B cell (primary cell): ENCODE measurements at regions not wholly inside any gene's neighbourhood (a gene's known extent, or its start where the extent isn't known, plus 50 kb on each side); places are given as distances from the start of the nearest gene placed in this dataset.

Source experiments
- ATAC-seq: fragments of 200-7000 bp; cut with Tn5 transposase; one replicate; pipeline ENCODE4 v1.10.0; 2021; ENCODE audit warnings: low read depth, mild to moderate bottlenecking, moderate number of reproducible peaks, moderate library complexity
- CTCF ChIA-PET: fragments of 350-600 bp; sonication (Branson Sonifier 250); formaldehyde crosslinking; loops from one replicate; lab custom pipeline; 2021; ENCODE audit warnings: antibody characterized with exemption, inconsistent platforms; lab: Charles Lee
- POLR2A ChIA-PET: fragments of 350-600 bp; sonication (Branson Sonifier 250); formaldehyde crosslinking; loops from one replicate; lab custom pipeline; 2021; ENCODE audit warnings: antibody characterized with exemption; lab: Charles Lee
- DNase-seq: peaks from one replicate; pipeline ENCODE4 v3.0.0; 2013
- H2AFZ ChIP-seq: 2 replicates; pipeline ENCODE4 v1.6.1; 2012; ENCODE audit warnings: mild to moderate bottlenecking, low read depth, low read length; ENCODE audit not compliant: insufficient read depth, poor library complexity, severe bottlenecking
- H3K27ac ChIP-seq, 2 donors: 1 replicate in 1 of 2; 2 replicates in 1 of 2; pipeline ENCODE4 v1.5.1; 2012 to 2013; ENCODE audit warnings: low read length in 2 of 2, mild to moderate bottlenecking in 2 of 2, moderate library complexity in 1 of 2
- H3K27me3 ChIP-seq, 4 experiments: fragments of 200-600 bp in 1 of 4; sonication (generic) in 1 of 4; replicated peaks in 1 of 4; 1 replicate in 2 of 4; 2 replicates in 2 of 4; pipeline versions ENCODE4 v1.6.1 to v1.7.0; 2013 to 2016; ENCODE audit warnings: low read length in 3 of 4, mild to moderate bottlenecking in 2 of 4, mixed read lengths in 1 of 4, moderate library complexity in 1 of 4; ENCODE audit not compliant: insufficient read depth in 4 of 4, control insufficient read depth in 3 of 4; ENCODE audit errors: control extremely low read depth in 1 of 4
- H3K36me3 ChIP-seq, 2 experiments: replicated peaks in 1 of 2; 1 replicate in 1 of 2; 2 replicates in 1 of 2; pipeline versions ENCODE4 v1.6.1 to v1.7.1; 2013; ENCODE audit warnings: low read length in 1 of 2; ENCODE audit not compliant: insufficient read depth in 2 of 2, control insufficient read depth in 1 of 2; ENCODE audit errors: control extremely low read depth in 1 of 2, extremely low read depth in 1 of 2
- H3K4me1 ChIP-seq, 2 donors: fragments of 200-600 bp in 1 of 2; sonication (generic) in 1 of 2; 1 replicate in 1 of 2; 2 replicates in 1 of 2; pipeline versions ENCODE4 v1.5.1 to v1.6.1; 2013 to 2017; ENCODE audit warnings: low read length in 2 of 2; ENCODE audit not compliant: control insufficient read depth in 2 of 2, insufficient read depth in 2 of 2
- H3K4me2 ChIP-seq: replicated peaks from 2 replicates; pipeline ENCODE3; 2012; ENCODE audit warnings: mild to moderate bottlenecking, low read depth, low read length; ENCODE audit not compliant: poor library complexity, severe bottlenecking
- H3K4me3 ChIP-seq, 5 experiments: fragments of 200-600 bp in 1 of 5; sonication (generic) in 1 of 5; 1 replicate in 3 of 5; 2 replicates in 2 of 5; pipeline versions ENCODE4 v1.5.1 to v1.7.0; 2011 to 2016; ENCODE audit warnings: low read length in 4 of 5, mild to moderate bottlenecking in 4 of 5, low read depth in 2 of 5, control low read depth in 1 of 5, moderate library complexity in 1 of 5; ENCODE audit not compliant: insufficient read depth in 1 of 5; ENCODE audit errors: control extremely low read depth in 1 of 5, extremely low read depth in 1 of 5
- H3K79me2 ChIP-seq: fragments of 200-600 bp; sonication (generic); one replicate; pipeline ENCODE4 v1.6.0; 2016; ENCODE audit warnings: low read length; ENCODE audit not compliant: control insufficient read depth, insufficient read depth
- H3K9ac ChIP-seq: fragments of 200-600 bp; sonication (generic); 2 replicates; pipeline ENCODE4 v1.6.1; 2017; ENCODE audit warnings: mild to moderate bottlenecking, low read length, moderate library complexity
- H3K9me3 ChIP-seq, 3 donors: one replicate each; pipeline versions ENCODE4 v1.6.1 to v1.7.1; 2013; ENCODE audit warnings: low read length in 2 of 3; ENCODE audit not compliant: control insufficient read depth in 2 of 3, insufficient read depth in 1 of 3; ENCODE audit errors: control extremely low read depth in 1 of 3
- H4K20me1 ChIP-seq: 2 replicates; pipeline ENCODE4 v1.6.0; 2012; ENCODE audit warnings: mild to moderate bottlenecking, low read length; ENCODE audit not compliant: insufficient read depth, control insufficient read depth, poor library complexity, severe bottlenecking
- H3K27ac Mint-ChIP-seq: one replicate; pipeline ENCODE4 v1.8.0; 2021; ENCODE audit warnings: mixed read lengths
- H3K27me3 Mint-ChIP-seq: one replicate; pipeline ENCODE4 v1.8.0; 2021; ENCODE audit warnings: mixed read lengths
- H3K4me1 Mint-ChIP-seq: one replicate; pipeline ENCODE4 v1.8.0; 2021; ENCODE audit warnings: mixed read lengths
- H3K4me3 Mint-ChIP-seq: one replicate; pipeline ENCODE4 v1.8.0; 2021; ENCODE audit warnings: mixed read lengths
- H3K9me3 Mint-ChIP-seq: one replicate; pipeline ENCODE4 v1.8.0; 2022; ENCODE audit warnings: mixed read lengths; ENCODE audit not compliant: insufficient read depth
- EZH2 ChIP-seq: IDR thresholded peaks from 2 replicates; pipeline ENCODE4 v1.6.1; 2012; ENCODE audit warnings: borderline replicate concordance, low read depth, mild to moderate bottlenecking, moderate library complexity, low read length; ENCODE audit not compliant: insufficient read depth, poor library complexity, severe bottlenecking
- WGBS: methylation state at CpG from one replicate; pipeline ENCODE4 v1.1.5; 2013; ENCODE audit warnings: missing lambda C conversion rate; ENCODE audit not compliant: insufficient coverage; 5-methylcytosine and 5-hydroxymethylcytosine counted together
- intact Hi-C: fragments of 100-400 bp; cut with micrococcal nuclease; formaldehyde crosslinking; loops from one replicate; pipeline ENCODE4 v1.10.0; 2022
- TF ChIP-seq, protein P1 (sequence below): fragments of 200-600 bp; IDR thresholded peaks from one replicate; pipeline ENCODE4 v1.8.0; 2022; ENCODE audit warnings: antibody characterized with exemption, mild to moderate bottlenecking

- no peak overlapping the region for H2AFZ ChIP-seq
- H3K79me2 ChIP-seq: no peaks in the 10 kb centered on the region
- H3K9ac ChIP-seq: no peak overlapping the region
- peaks cover 0 to 11% (median 0%) of the 10 kb centered on the region in 3 donors for H3K9me3 ChIP-seq
- Mint-ChIP-seq H3K4me1 (no peaks in the 10 kb centered on the region), H3K27ac (no peak overlapping the region), H3K4me3 (no peak overlapping the region), H3K9me3 (peaks cover 5% of the 10 kb centered on the region), H3K27me3 (no peaks in the 10 kb centered on the region)
- DNase-seq (no peak), ATAC-seq (no peak)
- intact Hi-C loops: no loop called here
- ChIA-PET POLR2A (no interaction called here), CTCF (no interaction called here)
- no peaks in the 10 kb centered on the region for H3K4me1 ChIP-seq
- TF ChIP-seq EZH2: no peak
- TF ChIP-seq, protein P1, sequence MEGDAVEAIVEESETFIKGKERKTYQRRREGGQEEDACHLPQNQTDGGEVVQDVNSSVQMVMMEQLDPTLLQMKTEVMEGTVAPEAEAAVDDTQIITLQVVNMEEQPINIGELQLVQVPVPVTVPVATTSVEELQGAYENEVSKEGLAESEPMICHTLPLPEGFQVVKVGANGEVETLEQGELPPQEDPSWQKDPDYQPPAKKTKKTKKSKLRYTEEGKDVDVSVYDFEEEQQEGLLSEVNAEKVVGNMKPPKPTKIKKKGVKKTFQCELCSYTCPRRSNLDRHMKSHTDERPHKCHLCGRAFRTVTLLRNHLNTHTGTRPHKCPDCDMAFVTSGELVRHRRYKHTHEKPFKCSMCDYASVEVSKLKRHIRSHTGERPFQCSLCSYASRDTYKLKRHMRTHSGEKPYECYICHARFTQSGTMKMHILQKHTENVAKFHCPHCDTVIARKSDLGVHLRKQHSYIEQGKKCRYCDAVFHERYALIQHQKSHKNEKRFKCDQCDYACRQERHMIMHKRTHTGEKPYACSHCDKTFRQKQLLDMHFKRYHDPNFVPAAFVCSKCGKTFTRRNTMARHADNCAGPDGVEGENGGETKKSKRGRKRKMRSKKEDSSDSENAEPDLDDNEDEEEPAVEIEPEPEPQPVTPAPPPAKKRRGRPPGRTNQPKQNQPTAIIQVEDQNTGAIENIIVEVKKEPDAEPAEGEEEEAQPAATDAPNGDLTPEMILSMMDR: no peak
- no CpG with 5 or more reads among the region's 2 CpGs for WGBS
- no peak overlapping the region for H3K4me3 ChIP-seq
- H3K27ac ChIP-seq: no peak overlapping the region
- H3K36me3 ChIP-seq: no peaks in the 10 kb centered on the region
- H3K4me2 ChIP-seq: no peak overlapping the region
- H4K20me1 ChIP-seq: no peaks in the 10 kb centered on the region
- no peaks in the 10 kb centered on the region for H3K27me3 ChIP-seq
These were observed 641.1 kb downstream of the PLA2G4A start for GRCh38 chr1:187469836-187470235.

DNA sequence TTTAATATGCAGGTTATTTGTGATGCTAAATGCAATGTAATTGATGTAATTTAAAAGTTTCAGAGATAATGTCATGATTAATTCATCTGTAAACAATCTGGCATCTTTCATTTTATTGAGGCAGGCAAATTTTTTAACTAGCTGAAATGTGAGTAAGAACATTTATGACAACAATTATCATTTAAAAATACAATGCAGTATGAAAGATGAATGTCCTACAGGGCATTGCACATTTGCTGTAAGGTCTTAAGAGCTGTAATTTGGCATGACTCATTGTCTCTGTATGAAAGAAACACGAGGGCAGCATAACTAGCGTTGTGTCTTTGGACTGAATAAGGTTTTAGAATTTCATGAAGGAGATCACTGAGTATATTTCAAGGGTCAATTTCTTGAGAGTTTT, 642.8 kb downstream of the PLA2G4A start:
- no peaks in the 10 kb centered on the region for H3K9me3 ChIP-seq
- H3K4me2 ChIP-seq: no peak overlapping the region
- H3K9me3 Mint-ChIP-seq: peaks cover 3% of the 10 kb centered on the region
- ChIA-PET CTCF (no interaction called here), POLR2A (no interaction called here)
- DNase-seq: no peak
- no peaks in the 10 kb centered on the region for H3K4me1 Mint-ChIP-seq
- H3K27me3 Mint-ChIP-seq: no peaks in the 10 kb centered on the region
- H4K20me1 ChIP-seq: no peaks in the 10 kb centered on the region
- TF ChIP-seq EZH2: no peak
- TF ChIP-seq, protein P1: no peak
- H2AFZ ChIP-seq: no peak overlapping the region
- ATAC-seq: no peak
- no peaks in the 10 kb centered on the region for H3K79me2 ChIP-seq
- H3K27ac ChIP-seq: no peak overlapping the region
- no peaks in the 10 kb centered on the region for H3K4me1 ChIP-seq
- WGBS: no CpG with 5 or more reads among the region's 2 CpGs
- H3K9ac ChIP-seq: no peak overlapping the region
- no peak overlapping the region for H3K4me3 ChIP-seq
- H3K27me3 ChIP-seq: no peaks in the 10 kb centered on the region
- no peaks in the 10 kb centered on the region for H3K36me3 ChIP-seq
- H3K27ac Mint-ChIP-seq: no peak overlapping the region
- H3K4me3 Mint-ChIP-seq: no peak overlapping the region
- intact Hi-C loops: no loop called here
